ENCODE measurements at regions not wholly inside any gene's neighbourhood (a gene's known extent, or its start where the extent isn't known, plus 50 kb on each side); places are given as distances from the start of the nearest gene placed in this dataset.

DNA sequence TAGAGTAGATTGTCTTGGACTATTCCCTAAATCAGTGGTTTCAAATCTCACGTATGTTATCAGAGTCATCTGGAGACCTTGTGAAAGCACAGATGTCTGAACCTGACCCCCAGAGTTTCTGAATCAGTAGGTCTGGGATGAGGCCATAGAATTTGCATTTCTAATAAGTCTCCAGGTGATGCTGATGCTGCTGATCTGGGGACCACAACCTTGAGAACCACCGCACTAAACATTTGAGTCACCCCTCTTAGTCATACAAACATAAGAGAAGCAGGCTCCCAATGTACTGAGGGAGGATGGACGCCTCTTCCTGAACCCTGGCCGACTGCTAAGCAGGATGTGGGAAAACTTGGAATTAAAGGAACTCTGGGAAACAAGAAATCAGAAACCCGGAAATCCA, 187.8 kb upstream of the PRDM1 start:
- DNase-seq (no peak), ATAC-seq (replicated peaks in 1 of 4) (no peak)
- no peak overlapping the region for H3K4me3 ChIP-seq (ENCODE audit: control insufficient read depth in 1 of 2, extremely low read depth in 1 of 2, low read length in 1 of 2)
- no peaks in the 10 kb centered on the region for H3K9me3 ChIP-seq
- 33% methylated on average over 1 of the region's 5 CpGs for WGBS (ENCODE audit: insufficient coverage)
- Mint-ChIP-seq H3K36me3 (no peaks in the 10 kb centered on the region), H3K4me3 (no peak overlapping the region), H3K27ac (no peak overlapping the region), H3K4me1 (peaks cover 11 to 12% (median 11%) of the 10 kb centered on the region in 3 donors), H3K9me3 (no peaks in the 10 kb centered on the region), H3K27me3 (peaks cover 0 to 3% of the 10 kb centered on the region in 2 donors)
- H3K36me3 ChIP-seq (ENCODE audit: control insufficient read depth in 2 of 2, extremely low read depth in 1 of 2, insufficient read depth in 1 of 2, low read length in 1 of 2): no peaks in the 10 kb centered on the region
- ChIA-PET CTCF (no interaction called here), POLR2A (interaction anchor here in 1 of 2 donors (0.6 to 0.7 kb wide), 2 partner anchors 21 to 47 kb away, joined by 3 read pairs; no protein-coding TSS in a partner anchor)
- H3K27me3 ChIP-seq (replicated peaks in 1 of 2; ENCODE audit: control insufficient read depth in 2 of 2, extremely low read depth in 1 of 2, insufficient read depth in 2 of 2, low read length in 1 of 2): peaks cover 0 to 3% of the 10 kb centered on the region in 2 experiments
- H3K27ac ChIP-seq (ENCODE audit: low read length): no peak overlapping the region
- peaks cover 0 to 5% of the 10 kb centered on the region in 2 experiments for H3K4me1 ChIP-seq (ENCODE audit: control insufficient read depth in 1 of 2, extremely low read depth in 1 of 2, insufficient read depth in 2 of 2, low read length in 2 of 2)

DNA sequence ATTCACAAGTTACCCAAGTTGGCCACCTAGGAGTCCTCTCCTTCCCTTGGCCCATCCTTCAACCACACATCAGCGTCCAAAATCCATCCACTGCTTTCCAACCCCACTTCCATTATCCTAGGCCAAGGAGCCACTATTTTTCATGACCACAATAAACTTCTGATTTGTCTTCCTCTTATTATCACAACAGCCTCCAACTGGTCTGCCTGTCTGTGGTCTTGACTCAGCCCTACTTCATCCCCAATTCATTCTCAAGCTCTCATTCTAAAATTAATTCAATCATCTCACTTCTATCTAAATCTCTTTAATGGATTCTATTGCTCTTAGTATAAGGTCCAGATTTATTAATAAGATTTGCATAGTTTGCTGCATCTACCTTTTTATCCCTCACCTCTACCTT, 189.0 kb upstream of the PRDM1 start:
- Mint-ChIP-seq H3K9me3 (no peaks in the 10 kb centered on the region), H3K27ac (no peak overlapping the region), H3K4me3 (no peak overlapping the region), H3K4me1 (peaks cover 11 to 12% (median 11%) of the 10 kb centered on the region in 3 donors), H3K36me3 (no peaks in the 10 kb centered on the region), H3K27me3 (peaks cover 0 to 3% of the 10 kb centered on the region in 2 donors)
- Histone ChIP-seq H3K27ac (ENCODE audit: low read length) (no peak overlapping the region), H3K27me3 (replicated peaks in 1 of 2; ENCODE audit: control insufficient read depth in 2 of 2, extremely low read depth in 1 of 2, insufficient read depth in 2 of 2, low read length in 1 of 2) (peaks cover 0 to 3% of the 10 kb centered on the region in 2 experiments), H3K4me1 (ENCODE audit: control insufficient read depth in 1 of 2, extremely low read depth in 1 of 2, insufficient read depth in 2 of 2, low read length in 2 of 2) (peaks cover 0 to 5% of the 10 kb centered on the region in 2 experiments), H3K9me3 (no peaks in the 10 kb centered on the region), H3K4me3 (ENCODE audit: control insufficient read depth in 1 of 2, extremely low read depth in 1 of 2, low read length in 1 of 2) (no peak overlapping the region), H3K36me3 (ENCODE audit: control insufficient read depth in 2 of 2, extremely low read depth in 1 of 2, insufficient read depth in 1 of 2, low read length in 1 of 2) (no peaks in the 10 kb centered on the region)
- WGBS (ENCODE audit: insufficient coverage): 100% methylated on average over 1 of the region's 1 CpG
- ChIA-PET POLR2A (no interaction called here), CTCF (no interaction called here)
- no peak for ATAC-seq (replicated peaks in 1 of 4)
- no peak for DNase-seq

DNA sequence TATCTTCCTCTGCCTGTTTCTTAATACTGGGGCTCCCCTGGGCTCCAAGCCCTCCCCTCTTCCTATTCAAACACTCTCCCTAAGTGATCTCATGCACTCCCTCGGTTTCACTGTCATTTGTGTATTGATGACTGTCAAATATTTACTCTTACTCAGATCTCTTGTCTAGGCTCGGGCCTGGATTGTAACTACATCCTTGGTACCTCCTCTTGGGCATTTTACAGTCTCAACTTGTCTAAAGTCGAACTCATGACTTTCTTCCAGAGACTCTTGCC, 189.4 kb upstream of the PRDM1 start:
- CTCF ChIA-PET: no interaction called here
- H3K4me3 Mint-ChIP-seq: no peak overlapping the region
- H3K9me3 Mint-ChIP-seq: no peaks in the 10 kb centered on the region
- H3K36me3 ChIP-seq (ENCODE audit: control insufficient read depth in 2 of 2, extremely low read depth in 1 of 2, insufficient read depth in 1 of 2, low read length in 1 of 2): no peaks in the 10 kb centered on the region
- POLR2A ChIA-PET: no interaction called here
- H3K4me1 ChIP-seq (ENCODE audit: control insufficient read depth in 1 of 2, extremely low read depth in 1 of 2, insufficient read depth in 2 of 2, low read length in 2 of 2): peaks cover 0 to 5% of the 10 kb centered on the region in 2 experiments
- H3K4me1 Mint-ChIP-seq: peaks cover 11 to 12% (median 11%) of the 10 kb centered on the region in 3 donors
- H3K27ac ChIP-seq (ENCODE audit: low read length): no peak overlapping the region
- no peaks in the 10 kb centered on the region for H3K36me3 Mint-ChIP-seq
- no peak for ATAC-seq (replicated peaks in 1 of 4)
- no peak overlapping the region for H3K27ac Mint-ChIP-seq
- no peaks in the 10 kb centered on the region for H3K9me3 ChIP-seq
- WGBS (ENCODE audit: insufficient coverage): 83% methylated on average over 2 of the region's 3 CpGs
- H3K27me3 Mint-ChIP-seq: peaks cover 0 to 3% of the 10 kb centered on the region in 2 donors
- no peak overlapping the region for H3K4me3 ChIP-seq (ENCODE audit: control insufficient read depth in 1 of 2, extremely low read depth in 1 of 2, low read length in 1 of 2)
- no peak for DNase-seq
- H3K27me3 ChIP-seq (replicated peaks in 1 of 2; ENCODE audit: control insufficient read depth in 2 of 2, extremely low read depth in 1 of 2, insufficient read depth in 2 of 2, low read length in 1 of 2): peaks cover 0 to 3% of the 10 kb centered on the region in 2 experiments

DNA sequence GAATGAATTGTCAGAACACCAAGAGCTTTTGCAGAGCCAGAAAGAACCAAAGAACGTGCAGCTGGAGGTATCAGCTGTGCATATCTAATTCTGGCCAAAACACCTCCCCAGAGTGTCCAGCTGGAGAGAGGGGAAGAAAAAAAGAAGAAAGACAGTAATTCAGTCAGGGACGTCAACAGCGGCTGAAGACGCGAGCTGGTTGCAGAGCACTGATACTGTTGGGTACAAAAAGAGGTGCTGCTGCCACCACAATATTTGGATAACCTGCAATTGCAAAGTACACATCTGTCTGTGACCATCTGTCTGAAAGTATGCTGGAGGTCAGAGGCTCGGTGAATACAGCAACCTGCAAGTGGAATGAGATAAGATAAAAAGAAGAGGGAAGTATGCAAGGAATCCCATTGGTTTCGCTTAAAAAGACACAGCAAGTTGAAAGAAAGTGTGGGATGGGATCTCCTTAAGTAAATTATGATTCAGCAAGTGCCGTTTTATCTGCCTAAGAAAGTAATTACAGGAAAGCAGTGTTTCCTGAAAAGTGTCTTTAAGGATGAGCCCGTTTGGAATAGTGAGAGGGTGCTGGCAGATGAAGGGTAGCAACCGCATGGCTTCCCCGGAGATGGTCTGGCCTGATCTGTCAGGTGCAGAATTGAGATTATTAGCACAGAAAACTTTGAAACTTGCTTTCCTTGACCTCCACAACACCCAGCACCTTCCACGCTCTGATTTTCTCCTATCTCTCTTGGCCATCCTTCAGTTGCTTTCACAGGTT, 189.9 kb upstream of the PRDM1 start:
- Mint-ChIP-seq H3K9me3 (no peaks in the 10 kb centered on the region), H3K4me1 (peaks cover 11 to 12% (median 11%) of the 10 kb centered on the region in 3 donors), H3K27me3 (peaks cover 0 to 3% of the 10 kb centered on the region in 2 donors), H3K27ac (no peak overlapping the region), H3K36me3 (no peaks in the 10 kb centered on the region), H3K4me3 (no peak overlapping the region)
- Histone ChIP-seq H3K27ac (ENCODE audit: low read length) (no peak overlapping the region), H3K36me3 (ENCODE audit: control insufficient read depth in 2 of 2, extremely low read depth in 1 of 2, insufficient read depth in 1 of 2, low read length in 1 of 2) (no peaks in the 10 kb centered on the region), H3K9me3 (no peaks in the 10 kb centered on the region), H3K27me3 (replicated peaks in 1 of 2; ENCODE audit: control insufficient read depth in 2 of 2, extremely low read depth in 1 of 2, insufficient read depth in 2 of 2, low read length in 1 of 2) (peaks cover 0 to 3% of the 10 kb centered on the region in 2 experiments), H3K4me1 (ENCODE audit: control insufficient read depth in 1 of 2, extremely low read depth in 1 of 2, insufficient read depth in 2 of 2, low read length in 2 of 2) (peaks cover 0 to 5% of the 10 kb centered on the region in 2 experiments), H3K4me3 (ENCODE audit: control insufficient read depth in 1 of 2, extremely low read depth in 1 of 2, low read length in 1 of 2) (no peak overlapping the region)
- WGBS (ENCODE audit: insufficient coverage): 82% methylated on average over 8 of the region's 12 CpGs
- ChIA-PET CTCF (no interaction called here), POLR2A (no interaction called here)
- ATAC-seq (replicated peaks in 1 of 4) (no peak), DNase-seq (no peak)

DNA sequence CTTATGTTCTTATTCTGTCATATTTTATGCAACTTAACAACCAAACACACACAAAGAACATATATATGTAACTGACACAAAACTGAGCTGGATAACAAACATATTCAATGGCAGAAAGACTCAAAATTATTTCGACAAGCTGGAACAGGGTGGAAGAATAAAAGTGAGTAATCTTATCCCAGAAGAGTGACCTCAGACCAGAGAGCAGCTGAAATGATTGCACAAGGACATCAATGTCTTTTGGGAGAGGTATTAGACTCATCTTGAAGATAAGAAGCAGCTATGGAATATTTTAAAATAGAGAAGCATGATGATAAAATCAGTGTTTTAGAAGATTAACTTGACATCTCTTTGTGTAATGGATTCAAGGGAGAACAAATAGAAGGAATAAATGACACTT, 191.6 kb upstream of the PRDM1 start:
- ChIA-PET CTCF (interaction anchor here in 1 of 2 donors (0.8 kb wide), 1 partner anchor 328 kb away, joined by 3 read pairs; no protein-coding TSS in a partner anchor), POLR2A (no interaction called here)
- no peak overlapping the region for H3K27ac ChIP-seq (ENCODE audit: low read length)
- H3K27me3 ChIP-seq (replicated peaks in 1 of 2; ENCODE audit: control insufficient read depth in 2 of 2, extremely low read depth in 1 of 2, insufficient read depth in 2 of 2, low read length in 1 of 2): peaks cover 0 to 3% of the 10 kb centered on the region in 2 experiments
- Mint-ChIP-seq H3K27me3 (peaks cover 0 to 3% of the 10 kb centered on the region in 2 donors), H3K9me3 (no peaks in the 10 kb centered on the region), H3K4me3 (no peak overlapping the region), H3K27ac (no peak overlapping the region), H3K36me3 (no peaks in the 10 kb centered on the region), H3K4me1 (peaks cover 0 to 2% (median under 1%) of the 10 kb centered on the region in 3 donors)
- no peaks in the 10 kb centered on the region for H3K36me3 ChIP-seq (ENCODE audit: control insufficient read depth in 2 of 2, extremely low read depth in 1 of 2, insufficient read depth in 1 of 2, low read length in 1 of 2)
- DNase-seq: no peak
- no peak for ATAC-seq (replicated peaks in 1 of 4)
- no peaks in the 10 kb centered on the region for H3K4me1 ChIP-seq (ENCODE audit: control insufficient read depth in 1 of 2, extremely low read depth in 1 of 2, insufficient read depth in 2 of 2, low read length in 2 of 2)
- 100% methylated on average over 1 of the region's 1 CpG for WGBS (ENCODE audit: insufficient coverage)
- H3K9me3 ChIP-seq: no peaks in the 10 kb centered on the region
- H3K4me3 ChIP-seq (ENCODE audit: control insufficient read depth in 1 of 2, extremely low read depth in 1 of 2, low read length in 1 of 2): no peak overlapping the region

DNA sequence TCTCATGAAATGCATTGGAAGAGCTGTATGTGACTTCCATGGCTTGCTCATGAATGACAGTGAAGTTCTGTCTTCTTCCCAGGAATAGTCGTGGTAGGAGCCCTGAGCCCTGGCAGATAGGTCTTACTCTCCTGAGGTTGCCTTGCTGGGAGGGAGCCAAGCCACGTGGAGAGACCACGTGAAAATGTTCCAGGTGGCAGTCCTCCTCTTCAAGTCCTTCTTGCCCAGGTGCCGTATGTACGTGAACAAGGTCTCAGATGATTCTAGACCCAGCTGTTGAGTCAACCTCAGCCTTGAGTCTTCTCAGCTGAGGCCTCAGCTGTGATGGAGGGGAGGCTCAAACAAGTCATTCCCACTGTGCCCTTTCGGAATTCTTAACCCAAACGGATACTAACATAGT, 192.4 kb upstream of the PRDM1 start:
- Histone ChIP-seq H3K4me3 (ENCODE audit: control insufficient read depth in 1 of 2, extremely low read depth in 1 of 2, low read length in 1 of 2) (no peak overlapping the region), H3K36me3 (ENCODE audit: control insufficient read depth in 2 of 2, extremely low read depth in 1 of 2, insufficient read depth in 1 of 2, low read length in 1 of 2) (no peaks in the 10 kb centered on the region), H3K27me3 (replicated peaks in 1 of 2; ENCODE audit: control insufficient read depth in 2 of 2, extremely low read depth in 1 of 2, insufficient read depth in 2 of 2, low read length in 1 of 2) (peaks cover 0 to 3% of the 10 kb centered on the region in 2 experiments), H3K9me3 (no peaks in the 10 kb centered on the region), H3K4me1 (ENCODE audit: control insufficient read depth in 1 of 2, extremely low read depth in 1 of 2, insufficient read depth in 2 of 2, low read length in 2 of 2) (no peaks in the 10 kb centered on the region), H3K27ac (ENCODE audit: low read length) (no peak overlapping the region)
- H3K27ac Mint-ChIP-seq: no peak overlapping the region
- ChIA-PET POLR2A (no interaction called here), CTCF (interaction anchor here in 1 of 2 donors (0.5 kb wide), 1 partner anchor 23 kb away, joined by 3 read pairs; no protein-coding TSS in a partner anchor)
- no peaks in the 10 kb centered on the region for H3K36me3 Mint-ChIP-seq
- H3K4me1 Mint-ChIP-seq: no peaks in the 10 kb centered on the region
- H3K9me3 Mint-ChIP-seq: peaks cover 0 to 3% (median 0%) of the 10 kb centered on the region in 3 donors
- no peak for ATAC-seq (replicated peaks in 1 of 4)
- H3K27me3 Mint-ChIP-seq: peaks cover 0 to under 1% of the 10 kb centered on the region in 2 donors
- DNase-seq: no peak
- no peak overlapping the region for H3K4me3 Mint-ChIP-seq
- 25% methylated on average over 3 of the region's 7 CpGs for WGBS (ENCODE audit: insufficient coverage)
